MCF 10A (cell line): ENCODE measurements at regions not wholly inside any gene's neighbourhood (a gene's known extent, or its start where the extent isn't known, plus 50 kb on each side); places are given as distances from the start of the nearest gene placed in this dataset.
A peak's percentile ranks its signal among the peaks of the same experiment; 100 is the strongest.

Experiments
- BruUV-seq: library from RNA; stranded (reverse); fragments of 400-500 nt; replicated peaks from 2 replicates; lab custom pipeline; 2021; lab: Mats Ljungman, UMichigan
- CTCF ChIA-PET: fragments of 300-600 bp; sonication (Branson Sonifier 250); formaldehyde crosslinking; extraction: SDS; loops from one replicate; lab custom pipeline; 2021; ENCODE audit warnings: antibody characterized with exemption, inconsistent platforms; lab: Yijun Ruan, JAX
- POLR2A ChIA-PET: fragments of 300-600, 350-650 bp; sonication (Branson Sonifier 250); formaldehyde crosslinking; extraction: SDS; loops from one replicate; lab custom pipeline; 2020; ENCODE audit warnings: antibody characterized with exemption, inconsistent platforms; lab: Yijun Ruan, JAX
- DNase-seq: peaks from one replicate; pipeline ENCODE4 v3.0.0-alpha.2; 2018; ENCODE audit not compliant: unreplicated experiment
- H3K27ac Mint-ChIP-seq: one replicate; pipeline ENCODE4 v1.8.0; 2022; ENCODE audit warnings: mild to moderate bottlenecking, low read depth, mixed read lengths; ENCODE audit not compliant: unreplicated experiment
- H3K27me3 Mint-ChIP-seq: one replicate; pipeline ENCODE4 v1.8.0; 2022; ENCODE audit warnings: mixed read lengths; ENCODE audit not compliant: insufficient read depth, unreplicated experiment
- H3K36me3 Mint-ChIP-seq: one replicate; pipeline ENCODE4 v1.8.0; 2022; ENCODE audit warnings: mild to moderate bottlenecking, moderate library complexity, mixed read lengths; ENCODE audit not compliant: insufficient read depth, unreplicated experiment
- H3K4me1 Mint-ChIP-seq: one replicate; pipeline ENCODE4 v1.8.0; 2022; ENCODE audit warnings: mixed read lengths; ENCODE audit not compliant: insufficient read depth, unreplicated experiment
- H3K4me3 Mint-ChIP-seq: one replicate; pipeline ENCODE4 v1.8.0; 2022; ENCODE audit warnings: mild to moderate bottlenecking, moderate library complexity, mixed read lengths; ENCODE audit not compliant: unreplicated experiment
- H3K9me3 Mint-ChIP-seq: one replicate; pipeline ENCODE4 v1.8.0; 2022; ENCODE audit warnings: mixed read lengths; ENCODE audit not compliant: unreplicated experiment
- CTCF ChIP-seq: fragments of 200-600 bp; IDR thresholded peaks from one replicate; pipeline ENCODE4 v1.8.0; 2022; ENCODE audit warnings: antibody characterized with exemption, mild to moderate bottlenecking; ENCODE audit not compliant: unreplicated experiment
- intact Hi-C: fragments of 100-400 bp; cut with micrococcal nuclease; formaldehyde crosslinking; loops from 2 replicates; pipeline ENCODE4 v1.14.1; 2022

GRCh38 chr15:39181056-39181747 is 399.7 kb upstream of the THBS1 start:
- BruUV-seq = no TSS peak
- TF ChIP-seq CTCF = no peak
- ChIA-PET CTCF (interaction anchor here (0.7 to 4.7 kb wide), 6 partner anchors 9 to 414 kb away, joined by 3 to 35 read pairs (median 4); partner anchors contain the start of gene THBS1), POLR2A (interaction anchor here (0.7 to 6.1 kb wide), 9 partner anchors 8 to 399 kb away, joined by 3 to 49 read pairs (median 5); partner anchors contain the start of gene THBS1)
- Mint-ChIP-seq H3K9me3 (no peaks in the 10 kb centered on the region), H3K27me3 (no peaks in the 10 kb centered on the region), H3K27ac (peak overlapping the region; percentile 36), H3K4me3 (no peak overlapping the region), H3K4me1 (peaks cover 50% of the 10 kb centered on the region), H3K36me3 (no peaks in the 10 kb centered on the region)
- DNase-seq = no peak
- intact Hi-C loops = no loop called here

- H3K9me3 Mint-ChIP-seq = no peaks in the 10 kb centered on the region
- no peaks in the 10 kb centered on the region for H3K36me3 Mint-ChIP-seq
- H3K4me3 Mint-ChIP-seq = no peak overlapping the region
- POLR2A ChIA-PET = interaction anchor here (0.9 to 3.8 kb wide), 8 partner anchors 14 to 398 kb away, joined by 3 to 18 read pairs (median 6); partner anchors contain the start of gene THBS1
- no peak for DNase-seq
- CTCF ChIA-PET = interaction anchor here (0.6 to 2.5 kb wide), 4 partner anchors 10 to 365 kb away, joined by 3 to 8 read pairs (median 4); no protein-coding TSS in a partner anchor
- no peaks in the 10 kb centered on the region for H3K27me3 Mint-ChIP-seq
- peak overlapping the region; percentile 10 for H3K27ac Mint-ChIP-seq
- intact Hi-C loops = no loop called here
- TF ChIP-seq CTCF = no peak
- BruUV-seq = no TSS peak
- H3K4me1 Mint-ChIP-seq = peaks cover 50% of the 10 kb centered on the region
Observed at GRCh38 chr15:39181940-39182339, 398.9 kb upstream of the THBS1 start.

- no peaks in the 10 kb centered on the region for H3K9me3 Mint-ChIP-seq
- intact Hi-C loops = no loop called here
- POLR2A ChIA-PET = interaction anchor here (0.9 to 3.4 kb wide), 8 partner anchors 9 to 397 kb away, joined by 3 to 27 read pairs (median 4); partner anchors contain the start of gene THBS1
- peak; percentile 70 for DNase-seq
- no peaks in the 10 kb centered on the region for H3K36me3 Mint-ChIP-seq
- peak overlapping the region; percentile 84 for H3K27ac Mint-ChIP-seq
- TF ChIP-seq CTCF = no peak
- H3K27me3 Mint-ChIP-seq = no peaks in the 10 kb centered on the region
- no TSS peak for BruUV-seq
- no peak overlapping the region for H3K4me3 Mint-ChIP-seq
- CTCF ChIA-PET = interaction anchor here (0.6 to 2.3 kb wide), 6 partner anchors 11 to 398 kb away, joined by 3 to 12 read pairs (median 4); partner anchors contain the start of gene THBS1
- H3K4me1 Mint-ChIP-seq = peaks cover 50% of the 10 kb centered on the region
Observed at GRCh38 chr15:39183164-39183881, 397.6 kb upstream of the THBS1 start.
